Stomach (tissue), 4 donors: ENCODE measurements at regions not wholly inside any gene's neighbourhood (a gene's known extent, or its start where the extent isn't known, plus 50 kb on each side); places are given as distances from the start of the nearest gene placed in this dataset.

Source experiments
- CTCF ChIP-seq, 7 experiments: fragments of 450-650 bp in 4 of 7; fragments of 200-600 bp in 3 of 7; sonication (generic) in 3 of 7; IDR thresholded peaks; one replicate each; pipeline ENCODE4 v1.5.1; 2016 to 2019; ENCODE audit warnings: antibody characterized with exemption in 7 of 7, control low read depth in 2 of 7, mild to moderate bottlenecking in 1 of 7
- EP300 ChIP-seq: sonication (generic); formaldehyde crosslinking; IDR thresholded peaks from one replicate; pipeline ENCODE4 v1.6.1; 2017; ENCODE audit warnings: antibody characterized with exemption
- POLR2A ChIP-seq, 4 donors: fragments of 450-650 bp; IDR thresholded peaks; one replicate each; pipeline ENCODE4 v1.6.1; 2016; ENCODE audit warnings: antibody characterized with exemption in 4 of 4, control low read depth in 2 of 4, mild to moderate bottlenecking in 1 of 4, moderate library complexity in 1 of 4

GRCh38 chr2:59851836-59852475 is 701.5 kb downstream of the BCL11A start:
- TF ChIP-seq CTCF (IDR thresholded peaks at IDR 0.05): no peak
- TF ChIP-seq POLR2A (IDR thresholded peaks at IDR 0.05): no peak
- no peak for TF ChIP-seq EP300
